ENCODE measurements at regions not wholly inside any gene's neighbourhood (a gene's known extent, or its start where the extent isn't known, plus 50 kb on each side); places are given as distances from the start of the nearest gene placed in this dataset.

- TF ChIP-seq CTCF (IDR thresholded peaks at IDR 0.05) (no peak), POLR2A (IDR thresholded peaks at IDR 0.05) (no peak)
Observed at GRCh38 chr6:121582262-121582661, 146.8 kb downstream of the GJA1 start.

Measured in heart left ventricle (tissue), 13 donors.